A673 (cell line): ENCODE measurements at regions not wholly inside any gene's neighbourhood (a gene's known extent, or its start where the extent isn't known, plus 50 kb on each side); places are given as distances from the start of the nearest gene placed in this dataset.
"Not testable (repeated sequence)": the region's sequence is repeated elsewhere in the genome, so short reads cannot be mapped to it uniquely, and the experiment has no call there.

Experiments used
- BruUV-seq: library from RNA; stranded (reverse); fragments of 400-500 nt; replicated peaks from 2 replicates; lab custom pipeline; 2021; lab: Mats Ljungman, UMichigan
- CTCF ChIA-PET: fragments of 300-600 bp; sonication (Branson Sonifier 250); formaldehyde crosslinking; loops from one replicate; lab custom pipeline; 2022; ENCODE audit warnings: antibody characterized with exemption; lab: Charles Lee
- POLR2A ChIA-PET: fragments of 300-600 bp; sonication (Branson Sonifier 250); formaldehyde crosslinking; loops from one replicate; lab custom pipeline; 2022; ENCODE audit warnings: antibody characterized with exemption; ENCODE audit not compliant: low non-redundant PET; lab: Charles Lee
- DNase-seq: peaks from one replicate; pipeline ENCODE4 v3.0.0-alpha.2; 2015; ENCODE audit warnings: low spot score
- H3K27ac ChIP-seq: fragments of 200-600 bp; sonication (generic); 2 replicates; pipeline ENCODE4 v1.5.1; 2016; ENCODE audit warnings: mixed run types, low read depth, mild to moderate bottlenecking, mixed read lengths, antibody characterized with exemption, low read length; ENCODE audit not compliant: poor library complexity, severe bottlenecking
- H3K27me3 ChIP-seq: fragments of 200-600 bp; sonication (generic); replicated peaks from 2 replicates; pipeline ENCODE4 v1.6.1; 2017; ENCODE audit warnings: mixed run types, low read depth, mild to moderate bottlenecking, mixed read lengths, antibody characterized with exemption, low read length; ENCODE audit not compliant: insufficient read depth, poor library complexity
- H3K36me3 ChIP-seq: fragments of 200-600 bp; sonication (generic); 2 replicates; pipeline ENCODE4 v1.6.1; 2016; ENCODE audit warnings: mixed run types, mild to moderate bottlenecking, mixed read lengths, antibody characterized with exemption, low read length; ENCODE audit not compliant: insufficient read depth, poor library complexity, severe bottlenecking
- H3K4me1 ChIP-seq: fragments of 200-600 bp; sonication (generic); 2 replicates; pipeline ENCODE4 v1.6.1; 2017; ENCODE audit warnings: mixed run types, mild to moderate bottlenecking, mixed read lengths, antibody characterized with exemption, low read length; ENCODE audit not compliant: insufficient read depth, poor library complexity, severe bottlenecking
- H3K4me3 ChIP-seq: fragments of 200-600 bp; sonication (generic); 2 replicates; pipeline ENCODE4 v1.5.1; 2016; ENCODE audit warnings: low read depth, mixed run types, mild to moderate bottlenecking, mixed read lengths, low read length; ENCODE audit not compliant: poor library complexity, severe bottlenecking
- H3K9me3 ChIP-seq: fragments of 200-600 bp; sonication (generic); 2 replicates; pipeline ENCODE4 v1.6.1; 2016; ENCODE audit warnings: mixed run types, low read depth, mild to moderate bottlenecking, mixed read lengths, antibody characterized with exemption, low read length; ENCODE audit not compliant: poor library complexity, severe bottlenecking
- EZH2 ChIP-seq: fragments of 200-600 bp; sonication (generic); IDR thresholded peaks from 2 replicates; pipeline ENCODE4 v1.6.1; 2017; ENCODE audit warnings: borderline replicate concordance, low read depth, mild to moderate bottlenecking, mixed read lengths, antibody characterized with exemption, low read length; ENCODE audit not compliant: poor library complexity, severe bottlenecking
- intact Hi-C: fragments of 100-400 bp; cut with micrococcal nuclease; formaldehyde crosslinking; loops from one replicate; pipeline ENCODE4 v1.10.0; 2022; ENCODE audit not compliant: unreplicated experiment
- TF ChIP-seq, protein P1 (sequence below): fragments of 300-800, 200-600 bp; sonication (generic); conservative IDR thresholded peaks from 2 replicates; pipeline ENCODE4 v1.5.1; 2017; ENCODE audit warnings: low read depth, mild to moderate bottlenecking, antibody characterized with exemption, low read length, moderate library complexity, mixed read lengths

DNA sequence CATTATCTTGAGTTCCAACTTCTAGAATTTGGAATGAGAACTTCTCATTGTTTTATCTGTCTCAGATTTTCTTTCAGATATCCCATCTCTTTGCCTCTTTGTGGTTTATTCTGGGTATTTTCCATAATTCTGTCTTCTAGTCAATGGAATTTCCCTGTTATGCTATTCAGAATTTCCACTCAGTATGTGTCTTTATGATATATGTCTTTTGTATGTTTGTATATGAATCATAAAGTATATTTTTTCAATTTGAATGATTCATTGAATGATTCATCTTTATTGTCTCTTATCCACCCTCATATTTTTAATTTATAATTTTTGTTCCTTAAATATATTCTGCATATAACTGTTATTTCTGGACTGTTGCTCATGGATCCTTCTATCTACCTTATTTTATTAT is 729.7 kb upstream of the GOT2 start:
- no peak overlapping the region for H3K4me3 ChIP-seq
- no peak overlapping the region for H3K27ac ChIP-seq
- H3K27me3 ChIP-seq: no peaks in the 10 kb centered on the region
- no TSS peak for BruUV-seq
- no peaks in the 10 kb centered on the region for H3K36me3 ChIP-seq
- ChIA-PET CTCF (no interaction called here), POLR2A (no interaction called here)
- H3K9me3 ChIP-seq: no peaks in the 10 kb centered on the region
- intact Hi-C loops: no loop called here
- TF ChIP-seq, protein P1, sequence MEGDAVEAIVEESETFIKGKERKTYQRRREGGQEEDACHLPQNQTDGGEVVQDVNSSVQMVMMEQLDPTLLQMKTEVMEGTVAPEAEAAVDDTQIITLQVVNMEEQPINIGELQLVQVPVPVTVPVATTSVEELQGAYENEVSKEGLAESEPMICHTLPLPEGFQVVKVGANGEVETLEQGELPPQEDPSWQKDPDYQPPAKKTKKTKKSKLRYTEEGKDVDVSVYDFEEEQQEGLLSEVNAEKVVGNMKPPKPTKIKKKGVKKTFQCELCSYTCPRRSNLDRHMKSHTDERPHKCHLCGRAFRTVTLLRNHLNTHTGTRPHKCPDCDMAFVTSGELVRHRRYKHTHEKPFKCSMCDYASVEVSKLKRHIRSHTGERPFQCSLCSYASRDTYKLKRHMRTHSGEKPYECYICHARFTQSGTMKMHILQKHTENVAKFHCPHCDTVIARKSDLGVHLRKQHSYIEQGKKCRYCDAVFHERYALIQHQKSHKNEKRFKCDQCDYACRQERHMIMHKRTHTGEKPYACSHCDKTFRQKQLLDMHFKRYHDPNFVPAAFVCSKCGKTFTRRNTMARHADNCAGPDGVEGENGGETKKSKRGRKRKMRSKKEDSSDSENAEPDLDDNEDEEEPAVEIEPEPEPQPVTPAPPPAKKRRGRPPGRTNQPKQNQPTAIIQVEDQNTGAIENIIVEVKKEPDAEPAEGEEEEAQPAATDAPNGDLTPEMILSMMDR: no peak
- no peak for TF ChIP-seq EZH2
- H3K4me1 ChIP-seq: no peaks in the 10 kb centered on the region
- no peak for DNase-seq

DNA sequence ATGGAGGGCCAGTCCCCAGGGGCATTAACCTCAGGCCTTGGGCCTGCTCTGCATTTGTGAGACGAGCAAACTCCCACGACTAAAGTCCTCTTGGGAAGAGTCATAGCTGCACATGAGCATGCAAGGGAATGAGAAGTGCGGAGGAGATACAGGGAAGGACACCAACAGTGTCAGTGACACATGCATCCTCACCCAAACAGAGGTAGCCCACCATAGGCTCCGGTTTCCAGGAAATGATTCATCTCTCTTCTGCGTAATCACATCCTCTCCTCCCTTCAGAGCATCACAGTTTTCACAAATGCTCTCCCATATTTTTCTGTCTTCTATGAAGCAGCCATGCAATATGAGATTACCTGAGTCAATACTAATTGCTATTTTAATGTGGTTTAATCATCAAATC is 725.7 kb upstream of the GOT2 start:
- no TSS peak for BruUV-seq
- Histone ChIP-seq H3K9me3 (no peaks in the 10 kb centered on the region), H3K27me3 (no peaks in the 10 kb centered on the region), H3K4me1 (no peaks in the 10 kb centered on the region), H3K27ac (no peak overlapping the region), H3K4me3 (no peak overlapping the region), H3K36me3 (no peaks in the 10 kb centered on the region)
- peak; percentile 9 for DNase-seq
- CTCF ChIA-PET: no interaction called here
- POLR2A ChIA-PET: no interaction called here
- TF ChIP-seq, protein P1: no peak
- TF ChIP-seq EZH2: no peak
- intact Hi-C loops: no loop called here

DNA sequence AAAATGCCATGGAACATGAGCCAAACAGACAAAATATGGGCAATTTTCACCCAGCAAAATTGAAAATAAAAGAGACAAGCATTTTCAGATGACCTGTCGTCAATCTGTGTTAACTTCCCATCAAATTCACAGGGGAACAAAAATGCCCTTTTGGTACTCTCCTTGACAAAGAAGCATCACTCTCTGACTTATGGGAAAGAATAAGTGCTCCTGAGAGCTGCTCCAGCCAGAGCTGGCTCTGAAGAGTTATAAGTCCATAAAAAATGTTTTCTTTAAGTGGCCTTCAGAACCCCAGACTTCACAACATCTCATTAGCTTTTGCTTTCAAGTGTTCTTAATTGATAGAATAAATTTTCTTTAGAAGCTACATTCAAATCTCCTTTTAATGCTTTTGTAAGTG is 721.4 kb upstream of the GOT2 start:
- no TSS peak for BruUV-seq
- Histone ChIP-seq H3K27me3 (no peaks in the 10 kb centered on the region), H3K4me3 (no peak overlapping the region), H3K27ac (no peak overlapping the region), H3K36me3 (no peaks in the 10 kb centered on the region), H3K9me3 (peaks cover 3% of the 10 kb centered on the region), H3K4me1 (no peaks in the 10 kb centered on the region)
- DNase-seq: no peak
- intact Hi-C loops: no loop called here
- no peak for TF ChIP-seq EZH2
- TF ChIP-seq, protein P1: no peak
- ChIA-PET CTCF (no interaction called here), POLR2A (no interaction called here)

DNA sequence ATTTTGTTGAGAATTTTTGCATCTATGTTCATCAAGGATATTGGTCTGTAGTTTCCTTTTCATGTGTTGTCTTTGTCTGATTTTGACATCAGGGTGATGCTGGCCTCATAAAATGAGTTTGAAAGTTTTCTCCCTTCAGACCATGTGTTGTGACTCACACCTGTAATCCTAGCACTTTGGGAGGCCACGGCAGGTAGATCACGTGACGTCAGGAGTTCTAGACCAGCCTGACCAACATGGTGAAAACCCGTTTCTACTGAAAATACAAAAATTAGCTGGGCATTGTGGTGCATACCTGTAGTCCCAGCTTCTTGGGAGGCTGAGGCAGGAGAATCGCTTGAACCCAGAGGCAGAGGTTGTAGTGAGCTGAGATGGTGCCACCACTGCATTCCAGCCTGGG is 716.4 kb upstream of the GOT2 start:
- CTCF ChIA-PET, POLR2A ChIA-PET, H3K27ac ChIP-seq, H3K27me3 ChIP-seq, DNase-seq, H3K36me3 ChIP-seq, intact Hi-C loops, H3K4me1 ChIP-seq, H3K4me3 ChIP-seq, BruUV-seq, H3K9me3 ChIP-seq: not testable (repeated sequence)
